Liver (tissue), 7 donors: ENCODE measurements at regions not wholly inside any gene's neighbourhood (a gene's known extent, or its start where the extent isn't known, plus 50 kb on each side); places are given as distances from the start of the nearest gene placed in this dataset.

ENCODE experiments used
- DNase-seq: peaks from one replicate; pipeline ENCODE4 v3.0.0-alpha.2; 2017; ENCODE audit warnings: low spot score
- H3K27ac ChIP-seq, 2 donors: one replicate each; pipeline ENCODE4 v1.7.0; 2013; ENCODE audit warnings: inconsistent platforms in 2 of 2, low read length in 2 of 2, control low read depth in 1 of 2, low read depth in 1 of 2, mild to moderate bottlenecking in 1 of 2
- H3K27me3 ChIP-seq, 4 donors: one replicate each; pipeline versions ENCODE4 v1.6.1 to v1.7.0; 2013; ENCODE audit warnings: low read length in 3 of 4, inconsistent platforms in 1 of 4, mild to moderate bottlenecking in 1 of 4, moderate library complexity in 1 of 4; ENCODE audit not compliant: control insufficient read depth in 4 of 4, insufficient read depth in 4 of 4
- H3K36me3 ChIP-seq, 4 donors: one replicate each; pipeline versions ENCODE4 v1.6.1 to v1.7.0; 2013; ENCODE audit warnings: low read length in 3 of 4, mild to moderate bottlenecking in 3 of 4, low read depth in 1 of 4, moderate library complexity in 1 of 4; ENCODE audit not compliant: control insufficient read depth in 4 of 4, insufficient read depth in 3 of 4
- H3K4me1 ChIP-seq, 4 donors: one replicate each; pipeline versions ENCODE4 v1.6.1 to v1.7.0; 2013; ENCODE audit warnings: low read length in 3 of 4, mild to moderate bottlenecking in 3 of 4, moderate library complexity in 1 of 4; ENCODE audit not compliant: control insufficient read depth in 4 of 4, insufficient read depth in 4 of 4
- H3K4me3 ChIP-seq, 3 donors: one replicate each; pipeline versions ENCODE4 v1.6.1 to v1.7.0; 2013; ENCODE audit warnings: low read length in 3 of 3, control low read depth in 1 of 3, low read depth in 1 of 3, mild to moderate bottlenecking in 1 of 3
- H3K9ac ChIP-seq, 2 donors: one replicate each; pipeline ENCODE4 v1.7.0; 2013; ENCODE audit warnings: low read length in 2 of 2, mild to moderate bottlenecking in 2 of 2, moderate library complexity in 2 of 2, control low read depth in 1 of 2, low read depth in 1 of 2
- H3K9me3 ChIP-seq, 4 donors: one replicate each; pipeline versions ENCODE4 v1.6.1 to v1.7.0; 2013; ENCODE audit warnings: low read length in 3 of 4; ENCODE audit not compliant: control insufficient read depth in 4 of 4
- EGR1 ChIP-seq, 2 donors: IDR thresholded peaks; 2 replicates each; pipeline ENCODE4 v1.6.1; 2016 to 2018; ENCODE audit warnings: antibody characterized with exemption in 2 of 2, low read depth in 2 of 2
- FOXA1 ChIP-seq: IDR thresholded peaks from 2 replicates; pipeline ENCODE4 v1.6.1; 2016; ENCODE audit warnings: antibody characterized with exemption
- FOXA2 ChIP-seq: IDR thresholded peaks from 2 replicates; pipeline ENCODE4 v1.6.1; 2016; ENCODE audit warnings: antibody characterized with exemption
- GABPA ChIP-seq, 2 donors: IDR thresholded peaks in 1 of 2; conservative IDR thresholded peaks in 1 of 2; 2 replicates each; pipeline ENCODE4 v1.6.1; 2016; ENCODE audit warnings: antibody characterized with exemption in 2 of 2, mild to moderate bottlenecking in 1 of 2, moderate library complexity in 1 of 2
- HNF4A ChIP-seq, 2 donors: conservative IDR thresholded peaks; 2 replicates each; pipeline ENCODE4 v1.6.1; 2016; ENCODE audit warnings: antibody characterized with exemption in 2 of 2, mild to moderate bottlenecking in 2 of 2
- JUND ChIP-seq, 2 donors: IDR thresholded peaks; 2 replicates each; pipeline ENCODE4 v1.6.1; 2016; ENCODE audit warnings: antibody characterized with exemption in 2 of 2
- NR2F2 ChIP-seq: IDR thresholded peaks from 2 replicates; pipeline ENCODE4 v1.6.1; 2016; ENCODE audit warnings: antibody characterized with exemption
- RAD21 ChIP-seq, 2 donors: IDR thresholded peaks; 2 replicates each; pipeline ENCODE4 v1.6.1; 2016; ENCODE audit warnings: antibody characterized with exemption in 2 of 2, mild to moderate bottlenecking in 2 of 2
- RXRA ChIP-seq, 2 donors: IDR thresholded peaks; 2 replicates each; pipeline ENCODE4 v1.6.1; 2017 to 2018; ENCODE audit warnings: antibody characterized with exemption in 2 of 2, mild to moderate bottlenecking in 1 of 2
- SP1 ChIP-seq: IDR thresholded peaks from 2 replicates; pipeline ENCODE4 v1.6.1; 2018; ENCODE audit warnings: antibody characterized with exemption, mild to moderate bottlenecking
- TAF1 ChIP-seq: conservative IDR thresholded peaks from 2 replicates; pipeline ENCODE4 v1.6.1; 2016; ENCODE audit warnings: antibody characterized with exemption, mild to moderate bottlenecking
- YY1 ChIP-seq: IDR thresholded peaks from 2 replicates; pipeline ENCODE4 v1.6.1; 2016; ENCODE audit warnings: antibody characterized with exemption, mild to moderate bottlenecking
- WGBS: extraction: QIAGEN DNeasy Blood & Tissue Kit; methylation state at CpG from one replicate; pipeline ENCODE4 v1.1.7; 2013; 5-methylcytosine and 5-hydroxymethylcytosine counted together
- TF ChIP-seq, protein P1 (sequence below): IDR thresholded peaks from 2 replicates; pipeline ENCODE4 v1.6.1; 2016; ENCODE audit warnings: antibody characterized with exemption
- TF ChIP-seq, protein P2 (sequence below): IDR thresholded peaks from 2 replicates; pipeline ENCODE4 v1.6.1; 2016; ENCODE audit warnings: antibody characterized with exemption, mild to moderate bottlenecking
- TF ChIP-seq, protein P3 (sequence below): IDR thresholded peaks from 2 replicates; pipeline ENCODE4 v1.6.1; 2016; ENCODE audit warnings: antibody characterized with exemption
- donor health status: healthy.
- donor health status: healthy.
- donor health status: healthy.
- donor health status: healthy.

DNA sequence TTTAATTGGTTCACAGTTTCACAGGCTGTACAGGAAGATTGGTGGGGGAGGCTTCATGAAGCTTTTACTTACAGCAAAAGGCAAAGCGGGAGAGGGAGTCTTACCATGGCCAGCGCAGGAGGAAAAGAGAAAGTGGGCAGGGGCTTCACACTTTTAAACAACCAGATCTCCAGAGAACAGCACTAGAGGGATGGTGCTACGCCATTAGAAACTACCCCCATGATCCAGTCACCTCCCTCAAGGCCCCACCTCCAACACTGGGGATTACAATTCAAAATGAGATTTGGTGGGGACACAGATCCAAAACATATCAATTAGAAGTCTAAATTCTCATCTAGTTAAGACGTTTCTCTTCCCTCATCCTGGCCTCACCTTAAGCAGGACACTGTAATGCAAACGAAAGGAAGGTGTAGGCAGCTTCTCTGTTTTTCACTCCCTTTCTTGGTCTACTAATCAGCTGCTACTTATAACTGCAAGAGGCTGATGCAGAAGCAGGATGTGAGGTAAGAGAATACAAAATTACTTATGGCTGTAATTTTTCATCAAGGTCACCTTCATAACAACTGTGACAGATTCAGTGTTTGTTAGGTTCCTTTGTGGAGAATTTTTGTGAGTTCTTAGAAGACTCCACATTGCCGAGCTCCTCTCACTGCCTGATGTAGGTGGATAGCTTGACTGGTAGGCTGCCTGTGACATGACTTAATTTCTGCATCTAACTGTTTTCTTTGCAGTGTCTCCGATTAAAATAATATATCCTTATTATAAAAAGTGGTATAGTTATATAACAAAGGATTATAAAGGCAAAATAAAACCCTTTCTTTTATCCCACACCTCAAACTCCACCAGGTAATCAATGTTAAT is 255.1 kb downstream of the IL15 start:
- H3K4me1 ChIP-seq = no peaks in the 10 kb centered on the region
- H3K27me3 ChIP-seq = no peaks in the 10 kb centered on the region
- H3K36me3 ChIP-seq = no peaks in the 10 kb centered on the region
- no peak overlapping the region for H3K27ac ChIP-seq
- 87% methylated on average over 7 of the region's 7 CpGs for WGBS
- DNase-seq = no peak
- TF ChIP-seq, protein P1, sequence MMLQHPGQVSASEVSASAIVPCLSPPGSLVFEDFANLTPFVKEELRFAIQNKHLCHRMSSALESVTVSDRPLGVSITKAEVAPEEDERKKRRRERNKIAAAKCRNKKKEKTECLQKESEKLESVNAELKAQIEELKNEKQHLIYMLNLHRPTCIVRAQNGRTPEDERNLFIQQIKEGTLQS = no peak
- TF ChIP-seq RAD21 (IDR thresholded peaks at IDR 0.05) = no peak
- no peak for TF ChIP-seq SP1
- TF ChIP-seq NR2F2 = no peak
- no peak for TF ChIP-seq TAF1
- H3K9ac ChIP-seq = no peak overlapping the region
- no peaks in the 10 kb centered on the region for H3K9me3 ChIP-seq
- no peak overlapping the region for H3K4me3 ChIP-seq

DNA sequence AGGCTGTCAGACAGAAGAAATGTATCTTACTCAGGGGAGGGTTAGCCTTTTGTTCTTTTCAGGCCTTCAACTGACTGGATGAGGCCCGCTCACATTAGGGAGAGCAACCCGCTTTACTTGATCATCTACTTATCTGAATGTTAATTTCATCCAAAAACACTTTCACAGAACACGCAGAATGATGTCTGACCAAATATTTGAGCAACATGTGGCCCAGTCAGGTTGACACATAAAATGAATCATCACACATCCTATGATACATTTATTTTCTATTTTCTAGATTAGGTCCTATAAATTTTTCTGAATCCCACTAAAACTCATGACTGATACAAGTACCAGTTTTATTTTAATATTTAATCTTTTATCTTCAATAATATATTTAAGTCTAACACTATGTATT is 260.3 kb downstream of the IL15 start:
- 95% methylated on average over 3 of the region's 3 CpGs for WGBS
- H3K36me3 ChIP-seq = no peaks in the 10 kb centered on the region
- no peak for DNase-seq
- no peak overlapping the region for H3K4me3 ChIP-seq
- no peaks in the 10 kb centered on the region for H3K9me3 ChIP-seq
- no peak for TF ChIP-seq FOXA2
- TF ChIP-seq FOXA1 = no peak
- TF ChIP-seq GABPA (IDR thresholded peaks at IDR 0.05 in 1 of 2, conservative IDR thresholded peaks at IDR 0.05 in 1 of 2) = no peak
- TF ChIP-seq TAF1 = no peak
- no peak for TF ChIP-seq NR2F2
- TF ChIP-seq, protein P1 = no peak
- no peak for TF ChIP-seq YY1
- no peak for TF ChIP-seq HNF4A (conservative IDR thresholded peaks at IDR 0.05)
- TF ChIP-seq, protein P2, sequence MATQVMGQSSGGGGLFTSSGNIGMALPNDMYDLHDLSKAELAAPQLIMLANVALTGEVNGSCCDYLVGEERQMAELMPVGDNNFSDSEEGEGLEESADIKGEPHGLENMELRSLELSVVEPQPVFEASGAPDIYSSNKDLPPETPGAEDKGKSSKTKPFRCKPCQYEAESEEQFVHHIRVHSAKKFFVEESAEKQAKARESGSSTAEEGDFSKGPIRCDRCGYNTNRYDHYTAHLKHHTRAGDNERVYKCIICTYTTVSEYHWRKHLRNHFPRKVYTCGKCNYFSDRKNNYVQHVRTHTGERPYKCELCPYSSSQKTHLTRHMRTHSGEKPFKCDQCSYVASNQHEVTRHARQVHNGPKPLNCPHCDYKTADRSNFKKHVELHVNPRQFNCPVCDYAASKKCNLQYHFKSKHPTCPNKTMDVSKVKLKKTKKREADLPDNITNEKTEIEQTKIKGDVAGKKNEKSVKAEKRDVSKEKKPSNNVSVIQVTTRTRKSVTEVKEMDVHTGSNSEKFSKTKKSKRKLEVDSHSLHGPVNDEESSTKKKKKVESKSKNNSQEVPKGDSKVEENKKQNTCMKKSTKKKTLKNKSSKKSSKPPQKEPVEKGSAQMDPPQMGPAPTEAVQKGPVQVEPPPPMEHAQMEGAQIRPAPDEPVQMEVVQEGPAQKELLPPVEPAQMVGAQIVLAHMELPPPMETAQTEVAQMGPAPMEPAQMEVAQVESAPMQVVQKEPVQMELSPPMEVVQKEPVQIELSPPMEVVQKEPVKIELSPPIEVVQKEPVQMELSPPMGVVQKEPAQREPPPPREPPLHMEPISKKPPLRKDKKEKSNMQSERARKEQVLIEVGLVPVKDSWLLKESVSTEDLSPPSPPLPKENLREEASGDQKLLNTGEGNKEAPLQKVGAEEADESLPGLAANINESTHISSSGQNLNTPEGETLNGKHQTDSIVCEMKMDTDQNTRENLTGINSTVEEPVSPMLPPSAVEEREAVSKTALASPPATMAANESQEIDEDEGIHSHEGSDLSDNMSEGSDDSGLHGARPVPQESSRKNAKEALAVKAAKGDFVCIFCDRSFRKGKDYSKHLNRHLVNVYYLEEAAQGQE = no peak
- H3K27me3 ChIP-seq = no peaks in the 10 kb centered on the region
- no peaks in the 10 kb centered on the region for H3K4me1 ChIP-seq
- H3K9ac ChIP-seq = no peak overlapping the region
- no peak overlapping the region for H3K27ac ChIP-seq

DNA sequence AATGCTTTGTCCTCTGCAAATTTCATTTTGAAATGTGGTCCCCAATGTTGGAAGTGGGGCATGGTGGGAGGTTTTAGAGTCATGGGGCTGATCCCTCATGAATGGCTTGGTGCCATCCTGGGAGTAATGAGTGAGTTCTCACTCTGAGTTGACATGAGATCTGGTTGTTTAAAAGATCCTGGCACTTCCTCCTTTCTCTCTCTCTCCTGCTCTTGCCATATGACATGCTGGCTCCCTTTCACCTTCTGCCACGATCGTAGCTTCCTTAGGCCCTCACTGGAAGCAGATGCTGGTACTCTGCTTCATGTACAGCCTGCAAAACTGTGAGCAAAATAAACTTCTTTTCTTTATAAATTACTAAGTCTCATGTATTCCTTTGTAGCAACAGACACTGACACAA is 262.0 kb downstream of the IL15 start:
- no peak overlapping the region for H3K4me3 ChIP-seq
- WGBS = 55% methylated on average over 2 of the region's 2 CpGs
- H3K36me3 ChIP-seq = no peaks in the 10 kb centered on the region
- H3K27me3 ChIP-seq = no peaks in the 10 kb centered on the region
- DNase-seq = no peak
- H3K9ac ChIP-seq = no peak overlapping the region
- H3K4me1 ChIP-seq = no peaks in the 10 kb centered on the region
- H3K9me3 ChIP-seq = no peaks in the 10 kb centered on the region
- no peak overlapping the region for H3K27ac ChIP-seq
- TF ChIP-seq JUND (IDR thresholded peaks at IDR 0.05) = no peak
- TF ChIP-seq, protein P1 = no peak
- TF ChIP-seq TAF1 = no peak
- TF ChIP-seq FOXA2 = no peak
- no peak for TF ChIP-seq HNF4A (conservative IDR thresholded peaks at IDR 0.05)
- TF ChIP-seq NR2F2 = no peak
- TF ChIP-seq YY1 = no peak
- TF ChIP-seq, protein P3, sequence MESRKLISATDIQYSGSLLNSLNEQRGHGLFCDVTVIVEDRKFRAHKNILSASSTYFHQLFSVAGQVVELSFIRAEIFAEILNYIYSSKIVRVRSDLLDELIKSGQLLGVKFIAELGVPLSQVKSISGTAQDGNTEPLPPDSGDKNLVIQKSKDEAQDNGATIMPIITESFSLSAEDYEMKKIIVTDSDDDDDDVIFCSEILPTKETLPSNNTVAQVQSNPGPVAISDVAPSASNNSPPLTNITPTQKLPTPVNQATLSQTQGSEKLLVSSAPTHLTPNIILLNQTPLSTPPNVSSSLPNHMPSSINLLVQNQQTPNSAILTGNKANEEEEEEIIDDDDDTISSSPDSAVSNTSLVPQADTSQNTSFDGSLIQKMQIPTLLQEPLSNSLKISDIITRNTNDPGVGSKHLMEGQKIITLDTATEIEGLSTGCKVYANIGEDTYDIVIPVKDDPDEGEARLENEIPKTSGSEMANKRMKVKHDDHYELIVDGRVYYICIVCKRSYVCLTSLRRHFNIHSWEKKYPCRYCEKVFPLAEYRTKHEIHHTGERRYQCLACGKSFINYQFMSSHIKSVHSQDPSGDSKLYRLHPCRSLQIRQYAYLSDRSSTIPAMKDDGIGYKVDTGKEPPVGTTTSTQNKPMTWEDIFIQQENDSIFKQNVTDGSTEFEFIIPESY = no peak
- TF ChIP-seq GABPA (IDR thresholded peaks at IDR 0.05 in 1 of 2, conservative IDR thresholded peaks at IDR 0.05 in 1 of 2) = no peak
- TF ChIP-seq RXRA (IDR thresholded peaks at IDR 0.05) = no peak
- no peak for TF ChIP-seq EGR1 (IDR thresholded peaks at IDR 0.05; ENCODE audit: low read depth in 2 of 2)
- TF ChIP-seq, protein P2 = no peak
